WTC11 (cell line): ENCODE measurements at regions not wholly inside any gene's neighbourhood (a gene's known extent, or its start where the extent isn't known, plus 50 kb on each side); places are given as distances from the start of the nearest gene placed in this dataset.

ENCODE experiments used
- ARID4B ChIP-seq: sonication (generic); formaldehyde crosslinking; IDR thresholded peaks from 2 replicates; pipeline ENCODE4 v1.8.0; 2023; ENCODE audit warnings: missing genetic modification reagents, mild to moderate bottlenecking, borderline replicate concordance
- CTCF ChIP-seq: fragments of 200-600 bp; IDR thresholded peaks from 2 replicates; pipeline ENCODE4 v1.8.0; 2022; ENCODE audit warnings: antibody characterized with exemption
- FOXP1 ChIP-seq: sonication (generic); formaldehyde crosslinking; IDR thresholded peaks from 2 replicates; pipeline ENCODE4 v1.8.0; 2022; ENCODE audit warnings: missing genetic modification reagents, mild to moderate bottlenecking, moderate library complexity, borderline replicate concordance
- SMAD4 ChIP-seq: sonication (generic); formaldehyde crosslinking; IDR thresholded peaks from 2 replicates; pipeline ENCODE4 v1.8.0; 2022; ENCODE audit warnings: mild to moderate bottlenecking, missing genetic modification reagents
- SOX15 ChIP-seq: fragments of 250-450 bp; sonication (Bioruptor Pico); IDR thresholded peaks from 2 replicates; pipeline ENCODE4 v1.9.0; 2021; ENCODE audit warnings: mild to moderate bottlenecking
- ZNF121 ChIP-seq: sonication (generic); formaldehyde crosslinking; IDR thresholded peaks from 2 replicates; pipeline ENCODE4 v1.8.0; 2023; ENCODE audit warnings: missing genetic modification reagents
- ZNF232 ChIP-seq: sonication (generic); formaldehyde crosslinking; IDR thresholded peaks from 2 replicates; pipeline ENCODE4 v1.8.0; 2022; ENCODE audit warnings: mild to moderate bottlenecking, missing genetic modification reagents
- ZNF532 ChIP-seq: fragments of 250-450 bp; sonication (Bioruptor Pico); IDR thresholded peaks from 2 replicates; pipeline ENCODE4 v1.9.0; 2021; ENCODE audit warnings: mild to moderate bottlenecking, borderline replicate concordance

- TF ChIP-seq CTCF, result no peak
- no peak for TF ChIP-seq SMAD4 (CRISPR knock-in tag)
- no peak for TF ChIP-seq ZNF532
- TF ChIP-seq ARID4B (CRISPR knock-in tag), result no peak
- no peak for TF ChIP-seq SOX15 (CRISPR knock-in tag)
- no peak for TF ChIP-seq FOXP1 (CRISPR knock-in tag)
- no peak for TF ChIP-seq ZNF232
- TF ChIP-seq ZNF121 (CRISPR knock-in tag), result no peak
Measured at GRCh38 chr11:80816966-80817365, 1376.1 kb upstream of the TENM4 start.
